ENCODE measurements at regions not wholly inside any gene's neighbourhood (a gene's known extent, or its start where the extent isn't known, plus 50 kb on each side); places are given as distances from the start of the nearest gene placed in this dataset.

GRCh38 chr15:53038655-53038941, 248.5 kb upstream of the ONECUT1 start:
- no peak for TF ChIP-seq CTCF (IDR thresholded peaks at IDR 0.05; ENCODE audit: low read depth, low read length)
- H3K4me3 ChIP-seq (ENCODE audit: low read depth, low read length) = no peak overlapping the region

- H3K4me3 ChIP-seq (ENCODE audit: low read depth, low read length) = no peak overlapping the region
Measured at GRCh38 chr15:53037904-53038654, 247.9 kb upstream of the ONECUT1 start.

GRCh38 chr15:53036641-53037040, 246.5 kb upstream of the ONECUT1 start:
- no peak for TF ChIP-seq CTCF (IDR thresholded peaks at IDR 0.05; ENCODE audit: low read depth, low read length)
- H3K4me3 ChIP-seq (ENCODE audit: low read depth, low read length) = no peak overlapping the region

More at GRCh38 chr15:53037904-53038654, 247.9 kb upstream of the ONECUT1 start:
- no peak for TF ChIP-seq CTCF (IDR thresholded peaks at IDR 0.05; ENCODE audit: low read depth, low read length)

- TF ChIP-seq CTCF (IDR thresholded peaks at IDR 0.05; ENCODE audit: low read depth, low read length) = no peak
- H3K4me3 ChIP-seq (ENCODE audit: low read depth, low read length) = no peak overlapping the region
Measured at GRCh38 chr15:53034767-53035245, 244.7 kb upstream of the ONECUT1 start.

GRCh38 chr15:53033709-53034108, 243.6 kb upstream of the ONECUT1 start:
- no peak overlapping the region for H3K4me3 ChIP-seq (ENCODE audit: low read depth, low read length)
- no peak for TF ChIP-seq CTCF (IDR thresholded peaks at IDR 0.05; ENCODE audit: low read depth, low read length)

GRCh38 chr15:53031469-53031868, 241.3 kb upstream of the ONECUT1 start:
- H3K4me3 ChIP-seq (ENCODE audit: low read depth, low read length) = no peak overlapping the region
- TF ChIP-seq CTCF (IDR thresholded peaks at IDR 0.05; ENCODE audit: low read depth, low read length) = no peak

GRCh38 chr15:53022788-53023187, 232.7 kb upstream of the ONECUT1 start:
- no peak overlapping the region for H3K4me3 ChIP-seq (ENCODE audit: low read depth, low read length)

More at GRCh38 chr15:53022788-53023187, 232.7 kb upstream of the ONECUT1 start:
- no peak for TF ChIP-seq CTCF (IDR thresholded peaks at IDR 0.05; ENCODE audit: low read depth, low read length)

Measured in WI38 (cell line).